CD14-positive monocyte (primary cell): ENCODE measurements at regions not wholly inside any gene's neighbourhood (a gene's known extent, or its start where the extent isn't known, plus 50 kb on each side); places are given as distances from the start of the nearest gene placed in this dataset.
"Not testable (repeated sequence)": the region's sequence is repeated elsewhere in the genome, so short reads cannot be mapped to it uniquely, and the experiment has no call there.

Experiments
- DNase-seq, 3 donors: peaks; one replicate each; pipeline ENCODE4 v3.0.0-alpha.2; 2011 to 2022
- H2AFZ ChIP-seq: 2 replicates; pipeline ENCODE4 v1.6.0; 2012; ENCODE audit warnings: mild to moderate bottlenecking, low read depth, low read length, inconsistent platforms; ENCODE audit not compliant: insufficient read depth, poor library complexity, severe bottlenecking
- H3K27ac ChIP-seq, 2 donors: 1 replicate in 1 of 2; 2 replicates in 1 of 2; pipeline ENCODE4 v1.5.1; 2012 to 2013; ENCODE audit warnings: low read length in 2 of 2, control low read depth in 1 of 2, inconsistent platforms in 1 of 2, low read depth in 1 of 2, mild to moderate bottlenecking in 1 of 2
- H3K27me3 ChIP-seq, 2 donors: one replicate each; pipeline versions ENCODE4 v1.6.0 to v1.6.1; 2011 to 2013; ENCODE audit warnings: low read length in 2 of 2; ENCODE audit not compliant: control insufficient read depth in 2 of 2, insufficient read depth in 2 of 2
- H3K36me3 ChIP-seq, 2 donors: replicated peaks in 1 of 2; 1 replicate in 1 of 2; 2 replicates in 1 of 2; pipeline versions ENCODE4 v1.5.1 to v1.6.1; 2012 to 2013; ENCODE audit warnings: low read length in 2 of 2, control low read depth in 1 of 2, inconsistent platforms in 1 of 2, mild to moderate bottlenecking in 1 of 2; ENCODE audit not compliant: insufficient read depth in 2 of 2, control insufficient read depth in 1 of 2
- H3K4me1 ChIP-seq, 2 donors: 1 replicate in 1 of 2; 2 replicates in 1 of 2; pipeline versions ENCODE4 v1.5.1 to v1.6.1; 2012 to 2013; ENCODE audit warnings: low read length in 2 of 2, control low read depth in 1 of 2, inconsistent platforms in 1 of 2, mild to moderate bottlenecking in 1 of 2, moderate library complexity in 1 of 2; ENCODE audit not compliant: insufficient read depth in 2 of 2, control insufficient read depth in 1 of 2
- H3K4me2 ChIP-seq: replicated peaks from 2 replicates; pipeline ENCODE3; 2012; ENCODE audit warnings: low read length, moderate library complexity, mild to moderate bottlenecking; ENCODE audit not compliant: poor library complexity, severe bottlenecking; ENCODE audit errors: extremely low read depth
- H3K4me3 ChIP-seq, 3 experiments: fragments of 200-600 bp in 1 of 3; sonication (generic) in 1 of 3; replicated peaks in 1 of 3; 1 replicate in 2 of 3; 2 replicates in 1 of 3; pipeline ENCODE4 v1.5.1; 2011 to 2013; ENCODE audit warnings: low read length in 3 of 3, mild to moderate bottlenecking in 3 of 3, control low read depth in 2 of 3, low read depth in 2 of 3, inconsistent platforms in 1 of 3, moderate library complexity in 1 of 3
- H3K79me2 ChIP-seq: 2 replicates; pipeline ENCODE4 v1.6.0; 2012; ENCODE audit warnings: mild to moderate bottlenecking, control low read depth, inconsistent platforms, low read length, moderate library complexity; ENCODE audit not compliant: insufficient read depth
- H3K9ac ChIP-seq: 2 replicates; pipeline ENCODE4 v1.6.0; 2017; ENCODE audit warnings: low read length, mild to moderate bottlenecking; ENCODE audit not compliant: insufficient read depth, poor library complexity, severe bottlenecking
- H3K9me3 ChIP-seq, 2 donors: replicated peaks in 1 of 2; 1 replicate in 1 of 2; 2 replicates in 1 of 2; pipeline versions ENCODE4 v1.5.1 to v1.6.1; 2012 to 2013; ENCODE audit warnings: low read length in 2 of 2, control low read depth in 1 of 2; ENCODE audit not compliant: control insufficient read depth in 1 of 2, insufficient read depth in 1 of 2
- H4K20me1 ChIP-seq: 2 replicates; pipeline ENCODE4 v1.6.0; 2012; ENCODE audit warnings: mild to moderate bottlenecking, low read length, control low read depth, moderate library complexity; ENCODE audit not compliant: insufficient read depth
- H3K27ac Mint-ChIP-seq, 7 donors: one replicate each; pipeline ENCODE4 v1.8.0; 2020; ENCODE audit warnings: mild to moderate bottlenecking in 7 of 7, mixed read lengths in 7 of 7, moderate library complexity in 6 of 7, inconsistent platforms in 2 of 7
- H3K27me3 Mint-ChIP-seq, 3 donors: one replicate each; pipeline ENCODE4 v1.8.0; 2021 to 2022; ENCODE audit warnings: low read depth in 3 of 3, mild to moderate bottlenecking in 3 of 3, mixed read lengths in 3 of 3, moderate library complexity in 3 of 3, inconsistent platforms in 1 of 3
- H3K36me3 Mint-ChIP-seq, 2 donors: one replicate each; pipeline ENCODE4 v1.8.0; 2020; ENCODE audit warnings: mixed read lengths in 2 of 2, inconsistent platforms in 1 of 2, mild to moderate bottlenecking in 1 of 2
- H3K4me1 Mint-ChIP-seq: one replicate; pipeline ENCODE4 v1.8.0; 2020; ENCODE audit warnings: mild to moderate bottlenecking, mixed read lengths
- H3K4me3 Mint-ChIP-seq, 2 donors: one replicate each; pipeline ENCODE4 v1.8.0; 2020; ENCODE audit warnings: mild to moderate bottlenecking in 2 of 2, mixed read lengths in 2 of 2, moderate library complexity in 1 of 2
- H3K9me3 Mint-ChIP-seq, 7 donors: one replicate each; pipeline ENCODE4 v1.8.0; 2020 to 2022; ENCODE audit warnings: mixed read lengths in 7 of 7, mild to moderate bottlenecking in 6 of 7, moderate library complexity in 6 of 7, inconsistent platforms in 2 of 7
- WGBS: methylation state at CpG from one replicate; pipeline ENCODE4 v1.1.5; 2013; ENCODE audit warnings: missing lambda C conversion rate; ENCODE audit not compliant: insufficient coverage; 5-methylcytosine and 5-hydroxymethylcytosine counted together
- intact Hi-C, 2 donors: fragments of 100-400 bp; cut with micrococcal nuclease; formaldehyde crosslinking; loops; one replicate each; pipeline versions ENCODE4 v1.15.0 to v1.15.1; 2023
- TF ChIP-seq, protein P1 (sequence below): fragments of 200-600 bp; IDR thresholded peaks from one replicate; pipeline ENCODE4 v1.8.0; 2022; ENCODE audit warnings: antibody characterized with exemption, mild to moderate bottlenecking

DNA sequence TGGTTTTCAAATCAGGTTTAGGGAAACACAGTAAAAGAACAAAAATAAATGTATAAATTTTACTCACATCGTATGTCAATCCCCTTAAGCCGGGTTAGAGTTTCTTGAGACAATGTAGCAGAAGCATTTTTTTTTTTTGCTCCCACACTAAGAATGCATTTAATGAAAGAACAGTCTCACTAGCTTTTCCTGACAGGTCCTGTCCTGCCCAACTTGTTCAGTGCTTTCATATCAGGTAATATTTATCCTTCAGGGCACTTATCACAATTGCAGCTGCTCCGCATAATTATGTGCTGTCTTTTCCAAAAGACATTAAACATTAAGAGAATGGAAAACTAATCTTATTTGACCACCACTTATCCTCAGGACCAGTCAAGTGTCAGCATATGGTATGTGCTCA, 632.0 kb downstream of the HTR1B start:
- no peak overlapping the region for H3K4me3 ChIP-seq
- H3K4me1 ChIP-seq, result no peaks in the 10 kb centered on the region
- WGBS, result no CpG with 5 or more reads among the region's 3 CpGs
- no peaks in the 10 kb centered on the region for H3K79me2 ChIP-seq
- no peaks in the 10 kb centered on the region for H3K9me3 ChIP-seq
- Mint-ChIP-seq H3K4me1 (no peaks in the 10 kb centered on the region), H3K36me3 (no peaks in the 10 kb centered on the region), H3K4me3 (no peak overlapping the region), H3K9me3 (peaks cover 0 to 6% (median 3%) of the 10 kb centered on the region in 7 donors), H3K27me3 (no peaks in the 10 kb centered on the region), H3K27ac (no peak overlapping the region)
- H3K27me3 ChIP-seq, result no peaks in the 10 kb centered on the region
- H2AFZ ChIP-seq, result no peak overlapping the region
- H4K20me1 ChIP-seq, result no peaks in the 10 kb centered on the region
- no peak overlapping the region for H3K9ac ChIP-seq
- DNase-seq, result no peak
- TF ChIP-seq, protein P1, sequence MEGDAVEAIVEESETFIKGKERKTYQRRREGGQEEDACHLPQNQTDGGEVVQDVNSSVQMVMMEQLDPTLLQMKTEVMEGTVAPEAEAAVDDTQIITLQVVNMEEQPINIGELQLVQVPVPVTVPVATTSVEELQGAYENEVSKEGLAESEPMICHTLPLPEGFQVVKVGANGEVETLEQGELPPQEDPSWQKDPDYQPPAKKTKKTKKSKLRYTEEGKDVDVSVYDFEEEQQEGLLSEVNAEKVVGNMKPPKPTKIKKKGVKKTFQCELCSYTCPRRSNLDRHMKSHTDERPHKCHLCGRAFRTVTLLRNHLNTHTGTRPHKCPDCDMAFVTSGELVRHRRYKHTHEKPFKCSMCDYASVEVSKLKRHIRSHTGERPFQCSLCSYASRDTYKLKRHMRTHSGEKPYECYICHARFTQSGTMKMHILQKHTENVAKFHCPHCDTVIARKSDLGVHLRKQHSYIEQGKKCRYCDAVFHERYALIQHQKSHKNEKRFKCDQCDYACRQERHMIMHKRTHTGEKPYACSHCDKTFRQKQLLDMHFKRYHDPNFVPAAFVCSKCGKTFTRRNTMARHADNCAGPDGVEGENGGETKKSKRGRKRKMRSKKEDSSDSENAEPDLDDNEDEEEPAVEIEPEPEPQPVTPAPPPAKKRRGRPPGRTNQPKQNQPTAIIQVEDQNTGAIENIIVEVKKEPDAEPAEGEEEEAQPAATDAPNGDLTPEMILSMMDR, result no peak
- intact Hi-C loops, result no loop called here
- H3K36me3 ChIP-seq, result no peaks in the 10 kb centered on the region
- H3K4me2 ChIP-seq, result no peak overlapping the region
- H3K27ac ChIP-seq, result no peak overlapping the region

DNA sequence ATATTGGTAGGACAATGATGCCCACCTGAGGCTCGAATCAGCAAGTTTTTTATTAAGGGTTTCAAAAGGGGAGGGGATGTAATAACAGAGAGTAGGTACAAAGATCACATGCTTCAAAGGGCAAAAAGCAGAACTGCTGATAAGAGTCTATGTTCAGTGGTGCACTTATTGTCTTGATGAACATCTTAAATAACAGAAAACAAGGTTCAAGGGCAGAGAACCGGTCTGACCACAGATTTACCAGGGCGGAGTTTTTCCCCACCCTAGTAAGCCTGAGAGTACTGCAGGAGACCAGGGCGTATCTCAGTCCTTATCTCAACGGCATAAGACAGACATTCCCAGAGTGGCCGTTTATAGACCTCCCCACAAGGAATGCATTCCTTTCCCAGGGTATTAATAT, 639.7 kb downstream of the HTR1B start:
- H2AFZ ChIP-seq, intact Hi-C loops, H3K4me1 ChIP-seq, H3K36me3 ChIP-seq, H3K9me3 ChIP-seq, H3K9ac ChIP-seq, H3K36me3 Mint-ChIP-seq, H3K79me2 ChIP-seq, H3K27me3 ChIP-seq, H4K20me1 ChIP-seq, DNase-seq, H3K4me3 ChIP-seq, H3K27me3 Mint-ChIP-seq, H3K27ac Mint-ChIP-seq, H3K27ac ChIP-seq, H3K4me3 Mint-ChIP-seq, H3K4me2 ChIP-seq, H3K4me1 Mint-ChIP-seq: not testable (repeated sequence)
- peaks cover 2 to 13% (median 11%) of the 10 kb centered on the region in 7 donors for H3K9me3 Mint-ChIP-seq
- 76% methylated on average over 3 of the region's 6 CpGs for WGBS
